HG03520 (cell line): ENCODE measurements at regions not wholly inside any gene's neighbourhood (a gene's known extent, or its start where the extent isn't known, plus 50 kb on each side); places are given as distances from the start of the nearest gene placed in this dataset.

ENCODE experiments used
- ATAC-seq: cut with Tn5 transposase; IDR thresholded peaks from one replicate; pipeline ENCODE4 v1.9.1; 2021; ENCODE audit warnings: mild to moderate bottlenecking, moderate library complexity; ENCODE audit not compliant: unreplicated experiment

DNA sequence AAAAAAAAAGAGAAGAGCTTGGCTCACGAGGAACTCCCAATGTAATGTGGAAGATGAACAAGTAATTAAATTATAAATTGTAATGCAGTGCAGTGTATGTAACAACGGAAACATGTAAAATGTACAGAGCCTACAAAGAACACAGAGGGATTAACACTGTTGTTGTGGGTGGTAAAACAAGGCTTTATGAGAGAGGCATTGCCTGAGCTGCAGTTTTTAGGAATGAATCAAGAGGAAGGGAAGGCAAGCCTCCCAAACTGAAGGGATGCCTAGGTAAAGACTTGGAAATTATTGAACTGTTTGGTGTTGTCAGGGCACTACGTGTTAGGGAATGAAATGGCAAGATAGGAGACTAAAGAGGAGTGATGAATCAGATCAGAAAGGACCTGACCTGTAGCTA, 213.7 kb downstream of the HTR7 start:
- no peak for ATAC-seq

DNA sequence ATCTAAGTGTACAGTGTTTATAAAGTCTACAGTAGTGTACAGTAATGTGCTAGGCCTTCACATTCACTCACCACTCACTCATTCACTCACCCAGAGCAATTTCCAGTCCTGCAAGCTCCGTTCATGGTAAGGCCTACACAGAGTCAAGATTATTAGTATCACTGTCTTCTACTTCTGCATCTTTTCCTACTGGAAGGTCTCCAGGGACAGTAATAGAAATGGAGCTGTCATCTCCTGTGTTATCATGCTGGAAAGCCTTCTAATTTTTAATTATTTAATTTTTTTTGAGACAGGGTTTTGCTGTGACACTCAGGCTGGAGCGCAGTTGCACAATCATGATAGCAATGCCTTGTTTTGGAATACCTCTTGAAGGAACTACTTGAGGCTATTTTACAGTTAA, 207.0 kb downstream of the HTR7 start:
- ATAC-seq = no peak

- no peak for ATAC-seq
Observed at GRCh38 chr10:90652519-90652918, 205.3 kb downstream of the HTR7 start.

DNA sequence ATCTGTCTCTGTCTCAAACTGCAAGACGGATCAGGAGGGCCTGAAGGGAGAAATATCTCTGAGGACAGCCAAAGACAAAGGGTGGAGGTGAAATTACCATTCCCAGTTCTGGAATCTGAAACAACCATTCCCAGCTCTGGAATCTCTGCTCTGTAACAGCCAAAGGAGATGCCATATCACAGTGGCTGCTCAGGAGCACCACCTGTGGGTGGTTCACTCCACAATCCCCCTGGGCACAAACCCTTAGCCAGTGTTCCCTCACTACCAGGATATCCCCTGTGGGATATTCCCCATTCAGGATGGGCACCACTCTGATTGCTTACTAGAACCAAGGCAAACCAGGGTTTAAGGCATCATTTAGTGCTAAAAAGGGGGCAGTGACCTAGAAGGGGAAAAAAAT, 199.0 kb downstream of the HTR7 start:
- ATAC-seq = no peak

GRCh38 chr10:90665905-90666662, 191.8 kb downstream of the HTR7 start:
- no peak for ATAC-seq

- ATAC-seq = no peak
Observed at GRCh38 chr10:90674461-90674860, 183.4 kb downstream of the HTR7 start.

- ATAC-seq = no peak
Observed at GRCh38 chr10:90674928-90675327, 182.9 kb downstream of the HTR7 start.

- no peak for ATAC-seq
Observed at GRCh38 chr10:90675621-90676020, 182.2 kb downstream of the HTR7 start.
